ENCODE measurements at regions not wholly inside any gene's neighbourhood (a gene's known extent, or its start where the extent isn't known, plus 50 kb on each side); places are given as distances from the start of the nearest gene placed in this dataset.
A peak's percentile ranks its signal among the peaks of the same experiment; 100 is the strongest.

- no peak for FAIRE-seq
These were observed 316.2 kb downstream of the DHX35 start for GRCh38 chr20:39278230-39278788.

DNA sequence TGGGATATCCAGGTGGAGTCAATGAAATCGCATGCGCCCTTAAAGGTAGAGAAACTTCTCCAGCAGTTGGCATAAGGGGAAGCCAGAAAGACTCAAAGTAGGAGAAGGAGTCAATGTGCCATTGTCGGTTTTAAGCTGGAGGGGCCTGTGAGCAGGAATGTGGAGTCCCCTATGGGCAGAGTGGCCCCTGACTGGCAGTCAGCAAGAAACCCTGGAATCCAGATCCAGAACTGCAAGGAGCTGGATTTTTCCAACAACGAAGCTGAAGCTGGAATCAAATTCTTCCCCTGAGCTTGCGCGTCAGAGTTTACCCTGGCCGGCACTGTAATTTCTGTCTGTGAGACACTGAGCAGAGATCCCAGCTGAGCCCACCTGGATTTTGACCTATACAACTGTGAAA lies 315.0 kb downstream of the DHX35 start:
- FAIRE-seq: no peak

DNA sequence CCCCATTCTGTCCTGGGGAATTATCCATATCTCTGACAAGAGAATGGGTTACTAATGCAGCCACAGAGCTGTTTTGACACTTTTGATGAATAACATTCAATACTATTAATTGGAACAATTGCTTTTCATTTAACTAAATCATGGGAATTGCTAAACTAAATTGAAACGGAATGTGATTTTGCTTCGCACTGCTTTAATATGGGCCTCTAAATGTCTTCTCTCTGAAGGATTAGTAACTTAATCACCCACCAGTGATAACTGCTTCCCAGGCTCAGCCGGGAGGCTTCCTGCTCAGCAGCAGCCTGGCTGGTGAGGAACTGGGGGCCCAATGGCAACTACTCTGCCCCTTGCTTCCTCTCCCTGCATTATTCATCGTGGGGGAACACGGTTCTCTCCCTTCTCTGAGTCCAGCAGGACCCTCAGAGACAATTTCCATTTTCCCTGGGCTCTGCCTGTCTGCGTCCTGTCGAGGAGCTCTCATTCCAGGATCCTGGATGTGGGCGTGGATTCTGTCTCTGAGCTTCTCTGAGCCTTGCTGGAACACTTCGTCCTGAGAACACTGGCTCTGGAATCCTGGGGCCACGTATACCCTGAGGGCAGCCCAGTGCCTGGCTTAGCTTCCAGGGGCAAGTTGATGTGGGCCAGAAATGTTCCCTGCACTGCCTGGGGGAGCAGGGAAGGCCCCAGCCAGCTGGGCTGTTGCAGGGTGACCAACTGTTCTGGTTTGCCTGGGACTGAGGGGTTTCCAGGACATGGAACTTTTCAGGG lies 308.9 kb downstream of the DHX35 start:
- no peak for FAIRE-seq

GRCh38 chr20:39269493-39270217 lies 307.5 kb downstream of the DHX35 start:
- FAIRE-seq: no peak

GRCh38 chr20:39268981-39269461 lies 306.9 kb downstream of the DHX35 start:
- FAIRE-seq: no peak

DNA sequence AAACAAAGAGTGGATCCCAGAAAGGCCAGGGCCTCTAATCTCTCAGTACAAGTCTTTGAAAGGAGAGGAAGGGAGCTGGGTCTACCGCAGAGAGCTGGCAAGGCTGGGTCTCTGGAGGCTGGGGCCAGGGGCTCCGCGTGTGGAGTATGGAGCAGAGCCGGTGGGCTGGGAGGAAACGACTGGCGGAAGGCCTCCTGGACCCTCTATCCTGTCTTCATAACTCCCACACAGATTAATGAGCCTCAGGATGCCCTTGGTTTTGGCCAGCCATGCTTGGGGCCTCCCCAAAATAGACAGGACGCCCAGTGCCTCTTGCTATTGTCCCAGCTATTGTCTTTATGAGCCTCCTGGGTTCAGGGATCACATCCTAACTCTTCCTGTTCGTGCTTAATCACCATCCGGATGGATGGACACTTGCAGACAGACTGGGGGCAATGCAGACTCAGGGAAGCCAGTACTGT lies 306.4 kb downstream of the DHX35 start:
- FAIRE-seq: no peak

GRCh38 chr20:39266989-39267388 lies 304.8 kb downstream of the DHX35 start:
- no peak for FAIRE-seq

GRCh38 chr20:39264506-39265172 lies 302.5 kb downstream of the DHX35 start:
- peak; percentile 92 for FAIRE-seq

GRCh38 chr20:39263076-39263475 lies 300.9 kb downstream of the DHX35 start:
- no peak for FAIRE-seq

- FAIRE-seq: no peak
These were observed 297.7 kb downstream of the DHX35 start for GRCh38 chr20:39259808-39260207.

GRCh38 chr20:39259010-39259803 lies 297.1 kb downstream of the DHX35 start:
- FAIRE-seq: peak; percentile 38

GRCh38 chr20:39258253-39258652 lies 296.1 kb downstream of the DHX35 start:
- no peak for FAIRE-seq

GRCh38 chr20:39253051-39253755 lies 291.1 kb downstream of the DHX35 start:
- FAIRE-seq: no peak

DNA sequence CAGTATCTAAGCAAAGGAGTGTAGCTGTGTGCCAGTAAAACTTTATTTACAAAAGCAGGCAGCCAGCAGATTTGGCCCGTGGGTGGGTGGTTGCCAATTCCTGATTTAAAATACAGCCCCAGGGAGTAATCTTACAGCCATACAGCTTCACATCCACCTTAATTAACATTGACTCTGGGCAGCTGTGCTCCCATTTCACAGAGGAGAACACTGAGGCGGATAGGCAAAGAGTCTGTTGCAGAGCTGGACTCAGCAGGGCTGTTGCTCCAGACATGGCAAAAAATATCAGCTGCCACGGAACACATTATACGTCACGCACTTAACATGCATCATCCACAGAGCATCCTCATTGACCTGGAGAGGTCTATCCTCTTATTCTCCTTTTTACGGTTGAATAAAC lies 289.9 kb downstream of the DHX35 start:
- FAIRE-seq: no peak

- FAIRE-seq: no peak
These were observed 287.7 kb downstream of the DHX35 start for GRCh38 chr20:39249798-39250197.

DNA sequence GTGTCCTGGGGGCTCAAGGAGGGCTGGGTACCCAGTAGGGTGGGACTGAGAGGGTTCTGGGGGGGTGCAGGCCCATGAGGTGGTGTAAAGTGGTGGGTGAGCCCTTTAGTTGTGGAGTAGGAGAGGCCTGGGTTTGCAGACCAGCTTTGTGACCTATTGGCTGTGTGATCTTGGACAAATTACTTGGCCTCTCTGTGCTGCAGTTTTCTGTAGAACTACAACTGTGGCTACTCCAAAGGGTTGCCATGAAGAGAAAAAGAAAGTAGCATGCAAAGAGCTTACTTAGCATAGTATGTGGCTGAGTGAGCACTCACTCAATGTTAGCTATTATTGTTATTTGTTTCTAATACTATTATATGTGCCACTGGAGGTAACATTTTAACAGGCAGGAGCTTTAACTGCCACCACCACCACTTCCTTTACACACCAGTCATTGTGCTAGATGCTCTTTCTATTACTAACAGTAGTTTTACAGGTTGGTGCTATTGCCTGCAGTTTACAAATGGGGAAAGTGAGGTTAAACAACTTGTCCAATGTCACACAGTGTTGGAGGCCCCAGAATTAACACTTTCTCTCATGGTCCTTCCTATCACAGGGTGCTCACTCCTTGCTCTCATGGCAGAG lies 286.8 kb downstream of the DHX35 start:
- no peak for FAIRE-seq

- no peak for FAIRE-seq
These were observed 286.2 kb downstream of the DHX35 start for GRCh38 chr20:39248171-39248861.

DNA sequence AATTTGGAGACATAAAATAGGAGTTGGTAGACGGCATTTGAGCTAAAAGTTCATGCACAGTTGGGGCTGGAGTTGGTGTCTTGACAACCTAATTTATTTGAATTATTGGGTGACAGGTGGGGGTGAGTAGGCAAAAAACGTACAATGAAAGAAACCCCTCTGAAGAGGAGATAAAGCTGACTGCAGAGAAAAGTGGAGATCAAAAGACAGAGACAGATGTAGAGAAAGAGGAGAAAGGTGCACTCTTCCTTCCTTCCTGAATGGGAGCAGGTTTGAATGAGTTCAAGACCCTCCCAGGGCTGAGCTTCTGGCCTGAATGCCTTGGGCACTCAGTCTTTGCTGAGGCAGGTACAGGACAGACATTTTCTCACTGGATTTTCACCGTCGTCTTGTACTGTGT lies 284.3 kb downstream of the DHX35 start:
- no peak for FAIRE-seq

DNA sequence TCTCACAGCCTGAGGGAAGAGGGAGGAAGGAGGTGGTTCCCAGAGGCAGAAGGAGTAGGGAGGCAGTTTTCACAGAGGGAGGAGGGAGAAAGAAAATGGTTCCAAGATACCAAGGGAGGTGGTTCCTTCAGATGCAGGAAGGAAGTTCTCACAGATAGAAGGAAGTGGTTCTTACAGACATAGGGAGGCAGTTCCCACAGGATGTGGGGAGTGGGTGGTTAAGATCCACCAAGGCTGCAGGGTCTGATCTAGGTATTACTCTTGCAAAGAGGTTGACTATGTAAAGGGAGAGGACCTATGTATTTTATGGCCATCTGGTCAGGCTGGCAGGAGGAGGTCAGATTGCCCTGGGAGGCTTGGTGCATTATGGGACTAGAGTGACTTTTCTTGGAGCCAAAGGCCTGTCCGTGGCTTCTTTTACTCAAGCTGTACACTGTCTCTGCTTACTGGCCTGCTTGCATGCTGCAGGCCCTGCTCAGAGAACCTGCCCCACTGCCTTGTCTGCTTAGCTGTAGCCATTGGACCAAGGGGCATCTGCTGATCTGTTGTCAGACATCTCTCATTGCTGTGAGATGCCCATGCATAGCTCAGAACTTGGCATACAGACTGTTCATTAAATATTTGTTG lies 283.7 kb downstream of the DHX35 start:
- FAIRE-seq: no peak

DNA sequence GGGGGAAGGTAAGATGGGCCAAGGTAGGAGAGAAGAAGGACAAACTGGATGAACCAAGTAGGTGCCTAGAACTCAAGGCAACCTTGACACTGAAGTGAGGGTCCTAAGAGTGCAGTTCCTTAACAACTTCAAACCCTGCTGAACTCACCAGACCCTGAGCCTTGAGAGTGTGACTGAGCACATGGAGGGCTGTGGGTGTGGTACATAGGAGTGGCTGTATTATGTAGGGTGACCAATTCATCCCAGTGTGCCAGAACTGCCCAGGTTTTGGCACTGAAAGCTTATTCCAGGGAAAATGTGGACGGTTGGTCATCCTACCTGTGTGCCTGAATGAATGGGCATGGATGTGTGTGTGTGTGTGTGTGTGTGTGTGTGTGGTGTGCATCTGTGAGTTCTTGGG lies 281.8 kb downstream of the DHX35 start:
- no peak for FAIRE-seq
